Mesendoderm (in vitro differentiated cells): ENCODE measurements at regions not wholly inside any gene's neighbourhood (a gene's known extent, or its start where the extent isn't known, plus 50 kb on each side); places are given as distances from the start of the nearest gene placed in this dataset.
A peak's percentile ranks its signal among the peaks of the same experiment; 100 is the strongest.

ENCODE experiments used
- DNase-seq: peaks from one replicate; pipeline ENCODE4 v3.0.0; 2013
- H2AK5ac ChIP-seq: 2 replicates; pipeline ENCODE4 v1.6.1; 2013; ENCODE audit warnings: low read length, inconsistent platforms
- H2BK120ac ChIP-seq: 2 replicates; pipeline ENCODE4 v1.6.1; 2013; ENCODE audit warnings: low read depth, mild to moderate bottlenecking, low read length, moderate library complexity, mixed read lengths
- H2BK15ac ChIP-seq: replicated peaks from 2 replicates; pipeline ENCODE4 v1.6.1; 2013; ENCODE audit warnings: low read depth, mild to moderate bottlenecking, moderate library complexity
- H2BK5ac ChIP-seq: 2 replicates; pipeline ENCODE4 v1.6.1; 2013; ENCODE audit warnings: low read length, inconsistent platforms
- H3K18ac ChIP-seq: 2 replicates; pipeline ENCODE4 v1.6.1; 2013; ENCODE audit warnings: mild to moderate bottlenecking, low read length, mixed read lengths
- H3K23ac ChIP-seq: one replicate; pipeline ENCODE4 v1.6.1; 2013; ENCODE audit warnings: low read length
- H3K27ac ChIP-seq: 2 replicates; pipeline ENCODE4 v1.5.1; 2013; ENCODE audit warnings: low read depth, mild to moderate bottlenecking, inconsistent platforms, low read length, moderate library complexity
- H3K27me3 ChIP-seq: 2 replicates; pipeline ENCODE4 v1.6.1; 2013; ENCODE audit warnings: low read length, control low read depth, mild to moderate bottlenecking, inconsistent platforms; ENCODE audit not compliant: insufficient read depth, poor library complexity
- H3K36me3 ChIP-seq: 2 replicates; pipeline ENCODE4 v1.6.1; 2013; ENCODE audit warnings: low read length, inconsistent platforms; ENCODE audit not compliant: control insufficient read depth, insufficient read depth
- H3K4ac ChIP-seq: one replicate; pipeline ENCODE4 v1.6.1; 2013; ENCODE audit warnings: low read depth, mild to moderate bottlenecking, low read length, moderate library complexity
- H3K4me1 ChIP-seq: 2 replicates; pipeline ENCODE4 v1.6.1; 2013; ENCODE audit warnings: low read depth, low read length, inconsistent platforms; ENCODE audit not compliant: control insufficient read depth
- H3K4me2 ChIP-seq: 2 replicates; pipeline ENCODE4 v1.6.1; 2013; ENCODE audit warnings: low read length
- H3K4me3 ChIP-seq: 2 replicates; pipeline ENCODE4 v1.5.1; 2013; ENCODE audit warnings: mild to moderate bottlenecking, low read length
- H3K56ac ChIP-seq: one replicate; pipeline ENCODE4 v1.6.1; 2013; ENCODE audit warnings: low read length
- H3K79me1 ChIP-seq: 2 replicates; pipeline ENCODE4 v1.6.1; 2013; ENCODE audit warnings: low read length, inconsistent platforms
- H3K79me2 ChIP-seq: 2 replicates; pipeline ENCODE4 v1.6.1; 2013; ENCODE audit warnings: mild to moderate bottlenecking, low read length; ENCODE audit not compliant: control insufficient read depth, insufficient read depth
- H3K9ac ChIP-seq: 2 replicates; pipeline ENCODE4 v1.6.1; 2013; ENCODE audit warnings: low read length, inconsistent platforms
- H4K5ac ChIP-seq: one replicate; pipeline ENCODE4 v1.6.1; 2013; ENCODE audit warnings: low read length
- H4K8ac ChIP-seq: one replicate; pipeline ENCODE4 v1.6.1; 2013; ENCODE audit warnings: low read depth, mild to moderate bottlenecking, control low read depth, low read length, moderate library complexity
- WGBS: extraction: QIAGEN DNeasy Blood & Tissue Kit; methylation state at CpG from one replicate; pipeline ENCODE4 v1.1.7; 2013; ENCODE audit warnings: low lambda C conversion rate, missing lambda C conversion rate; ENCODE audit not compliant: insufficient coverage; ENCODE audit errors: extremely low coverage; 5-methylcytosine and 5-hydroxymethylcytosine counted together

GRCh38 chr13:84187626-84188025, 305.4 kb upstream of the SLITRK1 start:
- Histone ChIP-seq H3K4ac (no peak overlapping the region), H4K8ac (no peak overlapping the region), H3K23ac (no peak overlapping the region), H3K9ac (no peak overlapping the region), H3K27ac (no peak overlapping the region), H2BK15ac (no peak overlapping the region), H3K4me2 (no peak overlapping the region), H3K4me1 (no peaks in the 10 kb centered on the region), H3K79me2 (no peaks in the 10 kb centered on the region), H2BK5ac (no peak overlapping the region), H3K56ac (no peak overlapping the region), H2BK120ac (no peak overlapping the region), H3K79me1 (no peaks in the 10 kb centered on the region), H2AK5ac (no peak overlapping the region), H3K18ac (no peak overlapping the region), H3K4me3 (no peak overlapping the region), H4K5ac (no peak overlapping the region), H3K27me3 (no peaks in the 10 kb centered on the region), H3K36me3 (no peaks in the 10 kb centered on the region)
- no peak for DNase-seq
- no CpG with 5 or more reads among the region's 1 CpG for WGBS

- no CpG with 5 or more reads among the region's 2 CpGs for WGBS
- H3K18ac ChIP-seq: no peak overlapping the region
- no peak overlapping the region for H3K9ac ChIP-seq
- no peak overlapping the region for H2BK120ac ChIP-seq
- no peak overlapping the region for H3K56ac ChIP-seq
- H3K23ac ChIP-seq: no peak overlapping the region
- no peaks in the 10 kb centered on the region for H3K36me3 ChIP-seq
- H3K4me1 ChIP-seq: no peaks in the 10 kb centered on the region
- no peak overlapping the region for H4K8ac ChIP-seq
- DNase-seq: no peak
- no peaks in the 10 kb centered on the region for H3K27me3 ChIP-seq
- no peak overlapping the region for H3K27ac ChIP-seq
- H2BK5ac ChIP-seq: no peak overlapping the region
- no peak overlapping the region for H2AK5ac ChIP-seq
- no peaks in the 10 kb centered on the region for H3K79me2 ChIP-seq
- H4K5ac ChIP-seq: no peak overlapping the region
- H3K4me3 ChIP-seq: no peak overlapping the region
- no peak overlapping the region for H2BK15ac ChIP-seq
- H3K4me2 ChIP-seq: no peak overlapping the region
- no peaks in the 10 kb centered on the region for H3K79me1 ChIP-seq
- H3K4ac ChIP-seq: no peak overlapping the region
Measured at GRCh38 chr13:84139561-84140158, 257.4 kb upstream of the SLITRK1 start.

- H3K9ac ChIP-seq: no peak overlapping the region
- H3K27me3 ChIP-seq: no peaks in the 10 kb centered on the region
- no peak for DNase-seq
Measured at GRCh38 chr13:84137292-84137691, 255.0 kb upstream of the SLITRK1 start.

GRCh38 chr13:84136582-84136981, 254.3 kb upstream of the SLITRK1 start:
- no peak for DNase-seq
- H3K27me3 ChIP-seq: no peaks in the 10 kb centered on the region
- no peaks in the 10 kb centered on the region for H3K79me1 ChIP-seq
- H3K79me2 ChIP-seq: no peaks in the 10 kb centered on the region
- no peak overlapping the region for H4K5ac ChIP-seq
- no peak overlapping the region for H2BK120ac ChIP-seq
- H3K4me1 ChIP-seq: no peaks in the 10 kb centered on the region
- H2AK5ac ChIP-seq: no peak overlapping the region
- H3K36me3 ChIP-seq: no peaks in the 10 kb centered on the region
- no peak overlapping the region for H3K4me3 ChIP-seq
- no peak overlapping the region for H3K18ac ChIP-seq
- no peak overlapping the region for H3K4me2 ChIP-seq
- H3K56ac ChIP-seq: no peak overlapping the region
- no peak overlapping the region for H3K9ac ChIP-seq
- no peak overlapping the region for H2BK15ac ChIP-seq
- H3K4ac ChIP-seq: no peak overlapping the region
- no CpG with 5 or more reads among the region's 1 CpG for WGBS
- no peak overlapping the region for H3K27ac ChIP-seq
- H4K8ac ChIP-seq: no peak overlapping the region
- H3K23ac ChIP-seq: no peak overlapping the region
- H2BK5ac ChIP-seq: no peak overlapping the region

More at GRCh38 chr13:84137292-84137691, 255.0 kb upstream of the SLITRK1 start:
- no peak overlapping the region for H4K8ac ChIP-seq
- no peak overlapping the region for H2BK5ac ChIP-seq
- H3K23ac ChIP-seq: no peak overlapping the region
- H2BK15ac ChIP-seq: no peak overlapping the region
- H3K27ac ChIP-seq: no peak overlapping the region
- no peak overlapping the region for H3K4me3 ChIP-seq
- WGBS: no CpG with 5 or more reads among the region's 2 CpGs
- no peaks in the 10 kb centered on the region for H3K4me1 ChIP-seq
- H3K4ac ChIP-seq: no peak overlapping the region
- H2AK5ac ChIP-seq: no peak overlapping the region
- H3K56ac ChIP-seq: no peak overlapping the region
- no peaks in the 10 kb centered on the region for H3K36me3 ChIP-seq
- H3K4me2 ChIP-seq: no peak overlapping the region
- H3K79me1 ChIP-seq: no peaks in the 10 kb centered on the region
- H3K79me2 ChIP-seq: no peaks in the 10 kb centered on the region
- H3K18ac ChIP-seq: no peak overlapping the region
- no peak overlapping the region for H2BK120ac ChIP-seq
- H4K5ac ChIP-seq: no peak overlapping the region

- no peaks in the 10 kb centered on the region for H3K27me3 ChIP-seq
- H3K4me2 ChIP-seq: no peak overlapping the region
- no peak overlapping the region for H3K23ac ChIP-seq
- no peak overlapping the region for H3K4ac ChIP-seq
- peak; percentile 10 for DNase-seq
- no peak overlapping the region for H3K27ac ChIP-seq
- H3K56ac ChIP-seq: no peak overlapping the region
- H4K5ac ChIP-seq: no peak overlapping the region
- H2BK5ac ChIP-seq: no peak overlapping the region
- no peaks in the 10 kb centered on the region for H3K4me1 ChIP-seq
- H2BK120ac ChIP-seq: no peak overlapping the region
- no peak overlapping the region for H3K4me3 ChIP-seq
- H3K36me3 ChIP-seq: no peaks in the 10 kb centered on the region
- no peak overlapping the region for H2AK5ac ChIP-seq
- H3K9ac ChIP-seq: no peak overlapping the region
- H2BK15ac ChIP-seq: no peak overlapping the region
- H3K79me1 ChIP-seq: no peaks in the 10 kb centered on the region
- H3K18ac ChIP-seq: no peak overlapping the region
- no peak overlapping the region for H4K8ac ChIP-seq
- H3K79me2 ChIP-seq: no peaks in the 10 kb centered on the region
Measured at GRCh38 chr13:84132491-84132890, 250.2 kb upstream of the SLITRK1 start.

GRCh38 chr13:84131249-84131648, 249.0 kb upstream of the SLITRK1 start:
- H3K27me3 ChIP-seq: no peaks in the 10 kb centered on the region

More at GRCh38 chr13:84131249-84131648, 249.0 kb upstream of the SLITRK1 start:
- DNase-seq: no peak
- no peak overlapping the region for H2BK120ac ChIP-seq
- H3K36me3 ChIP-seq: no peaks in the 10 kb centered on the region
- H2BK15ac ChIP-seq: no peak overlapping the region
- WGBS: 100% methylated on average over 2 of the region's 7 CpGs
- no peak overlapping the region for H3K18ac ChIP-seq
- H3K27ac ChIP-seq: no peak overlapping the region
- no peak overlapping the region for H2BK5ac ChIP-seq
- H3K9ac ChIP-seq: no peak overlapping the region
- H3K56ac ChIP-seq: no peak overlapping the region
- H3K4me1 ChIP-seq: no peaks in the 10 kb centered on the region
- no peaks in the 10 kb centered on the region for H3K79me2 ChIP-seq
- no peak overlapping the region for H4K5ac ChIP-seq
- H3K23ac ChIP-seq: no peak overlapping the region
- H3K4ac ChIP-seq: no peak overlapping the region
- no peak overlapping the region for H4K8ac ChIP-seq
- no peak overlapping the region for H3K4me3 ChIP-seq
- H3K4me2 ChIP-seq: no peak overlapping the region
- H2AK5ac ChIP-seq: no peak overlapping the region
- H3K79me1 ChIP-seq: no peaks in the 10 kb centered on the region
